ENCODE measurements at regions not wholly inside any gene's neighbourhood (a gene's known extent, or its start where the extent isn't known, plus 50 kb on each side); places are given as distances from the start of the nearest gene placed in this dataset.

GRCh38 chr5:42944989-42945388, 95.1 kb downstream of the ANXA2R start (continued):
- TF ChIP-seq FOXM1 (IDR thresholded peaks at IDR 0.05; ENCODE audit: low read depth) (no peak), FOXM1 (CRISPR knock-in tag; IDR thresholded peaks at IDR 0.05; ENCODE audit: low read depth) (no peak), EGR1 (conservative IDR thresholded peaks at IDR 0.05) (no peak), NFRKB (IDR thresholded peaks at IDR 0.05; ENCODE audit: low read depth) (no peak), NCOA6 (IDR thresholded peaks at IDR 0.05) (no peak), SMARCB1 (IDR thresholded peaks at IDR 0.05; ENCODE audit: insufficient read length, low read depth) (no peak)

GRCh38 chr5:42943931-42944631, 96.0 kb downstream of the ANXA2R start:
- H3K9ac ChIP-seq (ENCODE audit: insufficient read depth in 1 of 2, low read depth in 2 of 2, low read length in 2 of 2), result no peak overlapping the region
- no peaks in the 10 kb centered on the region for H3K79me2 ChIP-seq (ENCODE audit: control insufficient read depth, insufficient read depth, low read length)
- CTCF ChIA-PET (ENCODE audit: low intra/inter-chr PET ratio), result no interaction called here
- no peaks in the 10 kb centered on the region for H4K20me1 ChIP-seq (replicated peaks; ENCODE audit: control insufficient read depth, insufficient read depth, low read length)
- H3K36me3 ChIP-seq (ENCODE audit: control insufficient read depth, insufficient read depth, low read length), result no peaks in the 10 kb centered on the region
- no peak overlapping the region for H3K4me3 ChIP-seq
- H3K27ac ChIP-seq (ENCODE audit: extremely low read depth, low read depth, low read length), result no peak overlapping the region
- no peaks in the 10 kb centered on the region for H3K9me1 ChIP-seq (ENCODE audit: control insufficient read depth, insufficient read depth, low read length)
- no peaks in the 10 kb centered on the region for H3K4me1 ChIP-seq (replicated peaks in 1 of 2; ENCODE audit: control insufficient read depth in 2 of 2, insufficient read depth in 2 of 2, low read length in 2 of 2)
- no peak overlapping the region for H3K4me2 ChIP-seq (ENCODE audit: insufficient read depth, low read length)
- no peaks in the 10 kb centered on the region for H3K27me3 ChIP-seq (ENCODE audit: control insufficient read depth in 2 of 2, insufficient read depth in 2 of 2, low read length in 2 of 2)
- in situ Hi-C loops (cut with MboI), result no loop called here
- ATAC-seq (peak; percentile 37), DNase-seq (ENCODE audit: extremely low read depth in 1 of 4, low spot score in 3 of 4) (no peak), FAIRE-seq (peak; percentile 23)
- no peaks in the 10 kb centered on the region for H3K9me3 ChIP-seq (replicated peaks; ENCODE audit: control insufficient read depth, insufficient read depth, low read depth, low read length)
- intact Hi-C loops (cut with micrococcal nuclease), result no loop called here
- WGBS (ENCODE audit: insufficient coverage, low coverage, missing lambda C conversion rate), result 56% methylated on average over 39 of the region's 39 CpGs
- no TSS peak for BruUV-seq (replicated peaks)
- POLR2A ChIA-PET, result no interaction called here
- no peak overlapping the region for H2AFZ ChIP-seq (ENCODE audit: low read depth, low read length)
- TF ChIP-seq ZC3H11A (IDR thresholded peaks at IDR 0.05; ENCODE audit: low read depth, low read length) (no peak), EP400 (IDR thresholded peaks at IDR 0.05) (no peak), ZNF57 (CRISPR knock-in tag; IDR thresholded peaks at IDR 0.05) (no peak), CREB3 (tag; conservative IDR thresholded peaks at IDR 0.05; ENCODE audit: low read depth) (no peak), NONO (IDR thresholded peaks at IDR 0.05; ENCODE audit: low read depth in 2 of 2, low read length in 1 of 2) (no peak), AFF1 (IDR thresholded peaks at IDR 0.05; ENCODE audit: low read depth in 1 of 2, partially characterized antibody in 2 of 2) (no peak), ZKSCAN8 (CRISPR knock-in tag; IDR thresholded peaks at IDR 0.05) (no peak), SRSF9 (IDR thresholded peaks at IDR 0.05; ENCODE audit: borderline replicate concordance, low read depth, low read length) (no peak), MECOM (CRISPR knock-in tag; IDR thresholded peaks at IDR 0.05) (no peak), IRF2 (CRISPR knock-in tag; IDR thresholded peaks at IDR 0.05) (no peak), ZNF184 (CRISPR knock-in tag; IDR thresholded peaks at IDR 0.05) (no peak), MAFK (IDR thresholded peaks at IDR 0.05; ENCODE audit: low read length) (no peak)

All from K562 (cell line).